Neural cell (in vitro differentiated cells): ENCODE measurements at regions not wholly inside any gene's neighbourhood (a gene's known extent, or its start where the extent isn't known, plus 50 kb on each side); places are given as distances from the start of the nearest gene placed in this dataset.

Experiments
- H2AFZ ChIP-seq: fragments of 200-600, 300-800 bp; sonication (generic), shearing (Covaris generic); 2 replicates; pipeline ENCODE4 v1.6.0; 2014; ENCODE audit warnings: low read depth, mild to moderate bottlenecking, antibody characterized with exemption, low read length, moderate library complexity
- H3F3A ChIP-seq: fragments of 200-600 bp; shearing (Covaris generic); 2 replicates; pipeline ENCODE4 v1.6.1; 2016; ENCODE audit warnings: mild to moderate bottlenecking, moderate library complexity, mixed read lengths, antibody characterized with exemption, low read length; ENCODE audit not compliant: insufficient read depth, poor library complexity, severe bottlenecking
- H3K27ac ChIP-seq: fragments of 200-600, 300-800 bp; sonication (generic), shearing (Covaris generic); 2 replicates; pipeline ENCODE4 v1.5.1; 2014; ENCODE audit warnings: mild to moderate bottlenecking, low read length, moderate library complexity
- H3K27me3 ChIP-seq: fragments of 300-800, 200-600 bp; sonication (generic), shearing (Covaris generic); 2 replicates; pipeline ENCODE4 v1.6.0; 2014; ENCODE audit warnings: mild to moderate bottlenecking, low read depth, low read length, moderate library complexity; ENCODE audit not compliant: insufficient read depth
- H3K36me3 ChIP-seq: fragments of 300-800, 200-600 bp; sonication (generic), shearing (Covaris generic); 2 replicates; pipeline ENCODE4 v1.5.1; 2014; ENCODE audit warnings: mild to moderate bottlenecking, antibody characterized with exemption, low read length, moderate library complexity; ENCODE audit not compliant: insufficient read depth
- H3K4me2 ChIP-seq: fragments of 300-800, 200-600 bp; sonication (generic), shearing (Covaris generic); 2 replicates; pipeline ENCODE4 v1.6.0; 2014; ENCODE audit warnings: mild to moderate bottlenecking, low read length
- H3K4me3 ChIP-seq: fragments of 300-800, 200-600 bp; sonication (generic), shearing (Covaris generic); 2 replicates; pipeline ENCODE4 v1.5.1; 2014; ENCODE audit warnings: mild to moderate bottlenecking, low read length, moderate library complexity
- H3K79me2 ChIP-seq: fragments of 200-600 bp; shearing (Covaris generic); replicated peaks from 2 replicates; pipeline ENCODE4 v1.6.0; 2014; ENCODE audit warnings: mild to moderate bottlenecking, low read length, moderate library complexity; ENCODE audit not compliant: insufficient read depth
- H3K9ac ChIP-seq: fragments of 300-800, 200-600 bp; sonication (generic), shearing (Covaris generic); 2 replicates; pipeline ENCODE4 v1.6.1; 2016; ENCODE audit warnings: mild to moderate bottlenecking, low read length, mixed read lengths
- H3K9me2 ChIP-seq: fragments of 200-600 bp; shearing (Covaris generic); 2 replicates; pipeline ENCODE4 v1.6.1; 2016; ENCODE audit warnings: mild to moderate bottlenecking, low read length, mixed read lengths; ENCODE audit not compliant: insufficient read depth
- H3K9me3 ChIP-seq: fragments of 200-600, 300-800 bp; sonication (generic), shearing (Covaris generic); 2 replicates; pipeline ENCODE4 v1.6.1; 2016; ENCODE audit warnings: mild to moderate bottlenecking, mixed run types, low read length, moderate library complexity, mixed read lengths
- H4K20me1 ChIP-seq: fragments of 200-600 bp; shearing (Covaris generic); 2 replicates; pipeline ENCODE4 v1.6.1; 2016; ENCODE audit warnings: mild to moderate bottlenecking, mixed run types; ENCODE audit not compliant: insufficient read depth
- EP300 ChIP-seq: fragments of 450-650 bp; conservative IDR thresholded peaks from 2 replicates; pipeline ENCODE4 v1.6.1; 2014; ENCODE audit warnings: antibody characterized with exemption, mild to moderate bottlenecking, moderate library complexity; ENCODE audit not compliant: poor library complexity, severe bottlenecking
- EZH2 ChIP-seq: fragments of 200-600, 300-800 bp; shearing (Covaris generic), sonication (generic); IDR thresholded peaks from 2 replicates; pipeline ENCODE4 v1.6.1; 2014; ENCODE audit warnings: antibody characterized with exemption, low read length, borderline replicate concordance, mild to moderate bottlenecking; ENCODE audit not compliant: insufficient read depth, poor library complexity, severe bottlenecking
- MXI1 ChIP-seq: fragments of 450-650 bp; conservative IDR thresholded peaks from 2 replicates; pipeline ENCODE4 v1.6.1; 2014; ENCODE audit warnings: antibody characterized with exemption, mild to moderate bottlenecking; ENCODE audit not compliant: poor library complexity, severe bottlenecking
- POLR2AphosphoS5 ChIP-seq: IDR thresholded peaks from 2 replicates; pipeline ENCODE4 v1.6.1; 2012
- RAD21 ChIP-seq: fragments of 450-650 bp; conservative IDR thresholded peaks from 2 replicates; pipeline ENCODE4 v1.6.1; 2014; ENCODE audit warnings: antibody characterized with exemption, mild to moderate bottlenecking, moderate library complexity
- SMC3 ChIP-seq: fragments of 450-650 bp; conservative IDR thresholded peaks from 2 replicates; pipeline ENCODE4 v1.6.1; 2014; ENCODE audit warnings: antibody characterized with exemption, mild to moderate bottlenecking, moderate library complexity; ENCODE audit not compliant: poor library complexity
- TAF1 ChIP-seq: IDR thresholded peaks from 2 replicates; pipeline ENCODE4 v1.6.1; 2012; ENCODE audit warnings: low read depth
- TF ChIP-seq, protein P1 (sequence below): IDR thresholded peaks from 2 replicates; pipeline ENCODE4 v1.6.1; 2012; ENCODE audit warnings: borderline replicate concordance
- TF ChIP-seq, protein P2 (sequence below): fragments of 450-650 bp; IDR thresholded peaks from 2 replicates; pipeline ENCODE4 v1.5.1; 2014; ENCODE audit warnings: antibody characterized with exemption, mild to moderate bottlenecking, moderate library complexity; ENCODE audit not compliant: poor library complexity, severe bottlenecking

DNA sequence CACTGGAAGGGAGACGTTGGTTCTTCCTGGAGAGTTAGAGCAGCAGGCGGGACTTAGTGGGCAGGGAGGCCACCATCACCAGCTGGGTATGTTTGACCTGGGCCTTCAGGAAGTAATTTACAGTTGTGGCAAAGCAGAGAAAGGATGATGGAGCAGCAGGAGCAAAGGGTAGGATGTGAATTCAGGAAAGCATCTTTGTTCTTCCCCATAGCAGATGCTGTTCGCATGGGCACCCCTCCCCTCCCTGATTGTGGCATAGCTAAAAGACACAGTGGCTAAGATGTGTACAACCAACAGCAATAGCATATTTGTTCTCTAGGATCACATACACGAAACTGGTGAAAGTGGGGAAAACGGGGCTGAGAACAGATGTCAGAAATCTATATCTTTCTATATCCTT, 56.3 kb upstream of the ITPRID1 start:
- Histone ChIP-seq H3K4me2 (no peak overlapping the region), H3K79me2 (no peaks in the 10 kb centered on the region), H3K36me3 (no peaks in the 10 kb centered on the region), H3K4me3 (no peak overlapping the region), H3K27me3 (no peaks in the 10 kb centered on the region), H4K20me1 (no peaks in the 10 kb centered on the region), H3K9ac (no peak overlapping the region), H3F3A (no peaks in the 10 kb centered on the region), H3K27ac (no peak overlapping the region), H3K9me3 (no peaks in the 10 kb centered on the region), H2AFZ (no peak overlapping the region), H3K9me2 (no peaks in the 10 kb centered on the region)
- no peak for TF ChIP-seq EZH2
- TF ChIP-seq, protein P1, sequence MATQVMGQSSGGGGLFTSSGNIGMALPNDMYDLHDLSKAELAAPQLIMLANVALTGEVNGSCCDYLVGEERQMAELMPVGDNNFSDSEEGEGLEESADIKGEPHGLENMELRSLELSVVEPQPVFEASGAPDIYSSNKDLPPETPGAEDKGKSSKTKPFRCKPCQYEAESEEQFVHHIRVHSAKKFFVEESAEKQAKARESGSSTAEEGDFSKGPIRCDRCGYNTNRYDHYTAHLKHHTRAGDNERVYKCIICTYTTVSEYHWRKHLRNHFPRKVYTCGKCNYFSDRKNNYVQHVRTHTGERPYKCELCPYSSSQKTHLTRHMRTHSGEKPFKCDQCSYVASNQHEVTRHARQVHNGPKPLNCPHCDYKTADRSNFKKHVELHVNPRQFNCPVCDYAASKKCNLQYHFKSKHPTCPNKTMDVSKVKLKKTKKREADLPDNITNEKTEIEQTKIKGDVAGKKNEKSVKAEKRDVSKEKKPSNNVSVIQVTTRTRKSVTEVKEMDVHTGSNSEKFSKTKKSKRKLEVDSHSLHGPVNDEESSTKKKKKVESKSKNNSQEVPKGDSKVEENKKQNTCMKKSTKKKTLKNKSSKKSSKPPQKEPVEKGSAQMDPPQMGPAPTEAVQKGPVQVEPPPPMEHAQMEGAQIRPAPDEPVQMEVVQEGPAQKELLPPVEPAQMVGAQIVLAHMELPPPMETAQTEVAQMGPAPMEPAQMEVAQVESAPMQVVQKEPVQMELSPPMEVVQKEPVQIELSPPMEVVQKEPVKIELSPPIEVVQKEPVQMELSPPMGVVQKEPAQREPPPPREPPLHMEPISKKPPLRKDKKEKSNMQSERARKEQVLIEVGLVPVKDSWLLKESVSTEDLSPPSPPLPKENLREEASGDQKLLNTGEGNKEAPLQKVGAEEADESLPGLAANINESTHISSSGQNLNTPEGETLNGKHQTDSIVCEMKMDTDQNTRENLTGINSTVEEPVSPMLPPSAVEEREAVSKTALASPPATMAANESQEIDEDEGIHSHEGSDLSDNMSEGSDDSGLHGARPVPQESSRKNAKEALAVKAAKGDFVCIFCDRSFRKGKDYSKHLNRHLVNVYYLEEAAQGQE = no peak

DNA sequence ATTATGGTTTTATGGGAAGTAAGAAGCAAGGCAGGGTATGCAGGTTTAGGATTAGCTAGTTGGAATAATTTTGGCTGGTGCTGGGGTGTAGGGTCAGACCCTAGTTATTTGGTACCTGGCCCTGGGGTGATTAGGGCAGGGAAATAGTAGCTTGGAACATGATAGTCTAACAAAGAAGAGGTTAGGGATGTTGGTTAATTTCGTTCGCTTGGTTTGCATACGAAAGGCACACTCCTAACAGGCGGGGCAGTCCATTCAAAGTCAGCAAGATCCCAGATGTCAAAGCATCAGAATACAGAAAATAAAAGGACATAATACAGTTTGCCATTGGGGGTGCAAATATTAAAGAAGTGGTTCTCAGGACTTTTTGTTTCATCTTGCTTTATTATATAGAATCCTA, 55.7 kb upstream of the ITPRID1 start:
- Histone ChIP-seq H3K9me2 (no peaks in the 10 kb centered on the region), H3K27me3 (no peaks in the 10 kb centered on the region), H2AFZ (no peak overlapping the region), H3K9me3 (no peaks in the 10 kb centered on the region), H3K9ac (no peak overlapping the region), H3K4me3 (no peak overlapping the region), H3K4me2 (no peak overlapping the region), H3F3A (no peaks in the 10 kb centered on the region), H3K27ac (no peak overlapping the region), H3K36me3 (no peaks in the 10 kb centered on the region), H3K79me2 (no peaks in the 10 kb centered on the region), H4K20me1 (no peaks in the 10 kb centered on the region)
- TF ChIP-seq, protein P1 = no peak
- TF ChIP-seq POLR2AphosphoS5 (no peak), RAD21 (no peak), MXI1 (no peak), EZH2 (no peak), EP300 (no peak), TAF1 (no peak), SMC3 (no peak)
- TF ChIP-seq, protein P2, sequence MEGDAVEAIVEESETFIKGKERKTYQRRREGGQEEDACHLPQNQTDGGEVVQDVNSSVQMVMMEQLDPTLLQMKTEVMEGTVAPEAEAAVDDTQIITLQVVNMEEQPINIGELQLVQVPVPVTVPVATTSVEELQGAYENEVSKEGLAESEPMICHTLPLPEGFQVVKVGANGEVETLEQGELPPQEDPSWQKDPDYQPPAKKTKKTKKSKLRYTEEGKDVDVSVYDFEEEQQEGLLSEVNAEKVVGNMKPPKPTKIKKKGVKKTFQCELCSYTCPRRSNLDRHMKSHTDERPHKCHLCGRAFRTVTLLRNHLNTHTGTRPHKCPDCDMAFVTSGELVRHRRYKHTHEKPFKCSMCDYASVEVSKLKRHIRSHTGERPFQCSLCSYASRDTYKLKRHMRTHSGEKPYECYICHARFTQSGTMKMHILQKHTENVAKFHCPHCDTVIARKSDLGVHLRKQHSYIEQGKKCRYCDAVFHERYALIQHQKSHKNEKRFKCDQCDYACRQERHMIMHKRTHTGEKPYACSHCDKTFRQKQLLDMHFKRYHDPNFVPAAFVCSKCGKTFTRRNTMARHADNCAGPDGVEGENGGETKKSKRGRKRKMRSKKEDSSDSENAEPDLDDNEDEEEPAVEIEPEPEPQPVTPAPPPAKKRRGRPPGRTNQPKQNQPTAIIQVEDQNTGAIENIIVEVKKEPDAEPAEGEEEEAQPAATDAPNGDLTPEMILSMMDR = no peak
